HCT116 (cell line): ENCODE measurements at regions not wholly inside any gene's neighbourhood (a gene's known extent, or its start where the extent isn't known, plus 50 kb on each side); places are given as distances from the start of the nearest gene placed in this dataset.

Experiments used
- ATAC-seq: fragments of 200-7000 bp; cut with Tn5 transposase; 2 replicates; pipeline ENCODE4 v1.9.1; 2020; ENCODE audit warnings: mild to moderate bottlenecking, moderate library complexity
- BruUV-seq: library from RNA; stranded (reverse); fragments of 400-500 nt; replicated peaks from 2 replicates; lab custom pipeline; 2021; lab: Mats Ljungman, UMichigan
- CTCF ChIA-PET: fragments of 300-600 bp; sonication (Branson Sonifier 250); formaldehyde crosslinking; loops from one replicate; lab custom pipeline; 2021; ENCODE audit warnings: antibody characterized with exemption; lab: Charles Lee
- POLR2A ChIA-PET: fragments of 300-600, 350-600 bp; sonication (Branson Sonifier 250); formaldehyde crosslinking; loops from one replicate; lab custom pipeline; 2021; ENCODE audit warnings: antibody characterized with exemption; lab: Charles Lee
- RAD21 ChIA-PET, 2 experiments: fragments of 300-600 bp; sonication (Branson Sonifier 250); formaldehyde crosslinking; loops; one replicate each; lab custom pipeline; 2023; ENCODE audit warnings: low total read pairs in 2 of 2; ENCODE audit not compliant: uncharacterized antibody in 2 of 2, unreplicated experiment in 2 of 2, low non-redundant PET in 1 of 2; lab: Charles Lee
- DNase-seq: peaks from one replicate; pipeline ENCODE4 v3.0.0-alpha.2; 2010; ENCODE audit warnings: low read depth, low spot score
- H2AFZ ChIP-seq: fragments of 200-600 bp; shearing (Covaris generic), sonication (generic); 2 replicates; pipeline ENCODE4 v1.6.1; 2017; ENCODE audit warnings: low read depth, mixed run types, mixed read lengths, antibody characterized with exemption, low read length; ENCODE audit not compliant: poor library complexity, severe bottlenecking
- H3K27ac ChIP-seq: 2 replicates; pipeline ENCODE4 v1.5.1; 2012; ENCODE audit warnings: low read depth, low read length
- H3K27me3 ChIP-seq: fragments of 200-600 bp; sonication (generic); 2 replicates; pipeline ENCODE4 v1.6.1; 2016; ENCODE audit warnings: mixed run types, low read length, mixed read lengths; ENCODE audit not compliant: insufficient read depth
- H3K36me3 ChIP-seq, 2 experiments: fragments of 200-500 bp in 1 of 2; fragments of 200-600 bp in 1 of 2; sonication (Bioruptor generic) in 1 of 2; sonication (generic) in 1 of 2; 2 replicates each; pipeline versions ENCODE4 v1.5.1 to v1.6.1; 2014 to 2016; ENCODE audit warnings: low read length in 2 of 2, inconsistent platforms in 1 of 2, mixed read lengths in 1 of 2, mixed run types in 1 of 2; ENCODE audit not compliant: insufficient read depth in 2 of 2, control insufficient read depth in 1 of 2
- H3K4me1 ChIP-seq, 2 experiments: fragments of 200-600 bp in 1 of 2; sonication (generic) in 1 of 2; 2 replicates each; pipeline versions ENCODE4 v1.5.1 to v1.6.1; 2012 to 2017; ENCODE audit warnings: low read length in 2 of 2, inconsistent platforms in 1 of 2, mild to moderate bottlenecking in 1 of 2, mixed read lengths in 1 of 2, mixed run types in 1 of 2, moderate library complexity in 1 of 2; ENCODE audit not compliant: insufficient read depth in 2 of 2, control insufficient read depth in 1 of 2
- H3K4me2 ChIP-seq: fragments of 200-600 bp; sonication (generic); 2 replicates; pipeline ENCODE4 v1.6.1; 2017; ENCODE audit warnings: mixed run types, low read length, mixed read lengths
- H3K4me3 ChIP-seq, 2 experiments: fragments of 200-600 bp in 1 of 2; sonication (generic) in 1 of 2; replicated peaks in 1 of 2; 2 replicates each; pipeline ENCODE4 v1.5.1; 2011 to 2016; ENCODE audit warnings: low read length in 2 of 2, control low read depth in 1 of 2, low read depth in 1 of 2, mild to moderate bottlenecking in 1 of 2, mixed read lengths in 1 of 2, mixed run types in 1 of 2
- H3K79me2 ChIP-seq: fragments of 200-600 bp; sonication (generic); 2 replicates; pipeline ENCODE4 v1.6.1; 2017; ENCODE audit warnings: mild to moderate bottlenecking, mixed run types, low read length, moderate library complexity, mixed read lengths; ENCODE audit not compliant: insufficient read depth
- H3K9ac ChIP-seq: fragments of 200-600 bp; sonication (generic); 2 replicates; pipeline ENCODE4 v1.6.1; 2016; ENCODE audit warnings: low read length, mixed read lengths
- H3K9me2 ChIP-seq: fragments of 200-600 bp; sonication (generic), shearing (Covaris generic); 2 replicates; pipeline ENCODE4 v1.6.1; 2017; ENCODE audit warnings: mixed run types, mild to moderate bottlenecking, moderate library complexity; ENCODE audit not compliant: insufficient read depth
- H3K9me3 ChIP-seq, 2 experiments: fragments of 200-500 bp in 1 of 2; fragments of 200-600 bp in 1 of 2; sonication (Bioruptor generic) in 1 of 2; sonication (generic) in 1 of 2; 2 replicates each; pipeline ENCODE4 v1.6.1; 2014 to 2017; ENCODE audit warnings: low read length in 2 of 2, mixed read lengths in 2 of 2, inconsistent platforms in 1 of 2, low read depth in 1 of 2, mild to moderate bottlenecking in 1 of 2, mixed run types in 1 of 2, moderate library complexity in 1 of 2; ENCODE audit not compliant: control insufficient read depth in 1 of 2, insufficient read depth in 1 of 2
- H4K20me1 ChIP-seq: fragments of 200-600 bp; sonication (generic), shearing (Covaris generic); 2 replicates; pipeline ENCODE4 v1.6.1; 2017; ENCODE audit warnings: mixed run types, mild to moderate bottlenecking, moderate library complexity; ENCODE audit not compliant: insufficient read depth
- CTCF ChIP-seq, 3 experiments: fragments of 200-600 bp in 1 of 3; sonication (generic) in 1 of 3; IDR thresholded peaks in 2 of 3; conservative IDR thresholded peaks in 1 of 3; 2 replicates each; pipeline ENCODE4 v1.5.1; 2012 to 2017; ENCODE audit warnings: low read depth in 2 of 3, low read length in 2 of 3, antibody characterized with exemption in 1 of 3, borderline replicate concordance in 1 of 3, control low read depth in 1 of 3, mild to moderate bottlenecking in 1 of 3, mixed read lengths in 1 of 3, mixed run types in 1 of 3, moderate library complexity in 1 of 3; ENCODE audit not compliant: insufficient read depth in 1 of 3
- EGR1 ChIP-seq: IDR thresholded peaks from 2 replicates; pipeline ENCODE4 v1.6.1; 2012; ENCODE audit warnings: low read depth
- EZH2phosphoT487 ChIP-seq: fragments of 200-600 bp; IDR thresholded peaks from 2 replicates; pipeline ENCODE4 v1.6.1; 2018; ENCODE audit warnings: antibody characterized with exemption, borderline replicate concordance
- FOSL1 ChIP-seq: IDR thresholded peaks from 2 replicates; pipeline ENCODE4 v1.6.1; 2012; ENCODE audit warnings: low read depth
- JUND ChIP-seq: IDR thresholded peaks from 2 replicates; pipeline ENCODE4 v1.6.1; 2012
- POLR2AphosphoS5 ChIP-seq: IDR thresholded peaks from 2 replicates; pipeline ENCODE4 v1.6.1; 2011; ENCODE audit warnings: mild to moderate bottlenecking, low read depth, low read length, moderate library complexity
- RAD21 ChIP-seq: IDR thresholded peaks from 2 replicates; pipeline ENCODE4 v1.6.1; 2012; ENCODE audit warnings: low read depth, mild to moderate bottlenecking
- REST ChIP-seq: IDR thresholded peaks from 2 replicates; pipeline ENCODE4 v1.6.1; 2012; ENCODE audit warnings: low read depth
- TCF7L2 ChIP-seq: IDR thresholded peaks from 2 replicates; pipeline ENCODE4 v1.7.0; 2011; ENCODE audit warnings: borderline replicate concordance, inconsistent platforms; ENCODE audit not compliant: insufficient read depth, insufficient read length; ENCODE audit errors: extremely low read depth
- YY1 ChIP-seq: IDR thresholded peaks from 2 replicates; pipeline ENCODE4 v1.6.1; 2011; ENCODE audit warnings: low read length, low read depth, moderate library complexity, mild to moderate bottlenecking; ENCODE audit not compliant: insufficient replicate concordance; ENCODE audit errors: extremely low read depth
- ZBTB33 ChIP-seq: IDR thresholded peaks from 2 replicates; pipeline ENCODE4 v1.6.1; 2011; ENCODE audit warnings: mild to moderate bottlenecking, low read length, moderate library complexity; ENCODE audit not compliant: insufficient replicate concordance; ENCODE audit errors: extremely low read depth
- ZFX ChIP-seq: fragments of 450-650 bp; IDR thresholded peaks from 2 replicates; pipeline ENCODE4 v1.6.1; 2017
- ZNF274 ChIP-seq: fragments of 200-500 bp; sonication (Bioruptor generic); IDR thresholded peaks from 2 replicates; pipeline ENCODE4 v1.6.1; 2014; ENCODE audit warnings: mild to moderate bottlenecking, low read depth, low read length, inconsistent platforms
- intact Hi-C: fragments of 100-400 bp; cut with micrococcal nuclease; formaldehyde crosslinking; loops from 2 replicates; pipeline ENCODE4 v1.10.0; 2022

- BruUV-seq: no TSS peak
- ChIA-PET CTCF (no interaction called here), RAD21 (no interaction called here)
- Histone ChIP-seq H4K20me1 (no peaks in the 10 kb centered on the region), H3K9me2 (no peaks in the 10 kb centered on the region), H3K27me3 (no peaks in the 10 kb centered on the region), H3K79me2 (no peaks in the 10 kb centered on the region), H3K4me2 (no peak overlapping the region)
- TF ChIP-seq FOSL1: no peak
- no peak for TF ChIP-seq POLR2AphosphoS5
- TF ChIP-seq RAD21: no peak
- no peak for TF ChIP-seq EZH2phosphoT487
- no peak for TF ChIP-seq TCF7L2
- TF ChIP-seq CTCF (IDR thresholded peaks at IDR 0.05 in 2 of 3, conservative IDR thresholded peaks at IDR 0.05 in 1 of 3; ENCODE audit: borderline replicate concordance in 1 of 3, insufficient read depth in 1 of 3, low read depth in 2 of 3, low read length in 2 of 3): no peak
- TF ChIP-seq JUND: no peak
- no peak for TF ChIP-seq REST
- no peak for TF ChIP-seq ZFX
- TF ChIP-seq ZBTB33: no peak
- TF ChIP-seq ZNF274: no peak
- no peak for TF ChIP-seq YY1
- TF ChIP-seq EGR1: no peak
- TF ChIP-seq, all 23 proteins: peak for 0
- DNase-seq: no peak
- POLR2A ChIA-PET: no interaction called here
- no peak overlapping the region for H3K27ac ChIP-seq
- H3K4me3 ChIP-seq: no peak overlapping the region
- peaks cover 10% of the 10 kb centered on the region in 2 experiments; a peak in 2 of 4 replicates for H3K9me3 ChIP-seq
- no peak overlapping the region for H2AFZ ChIP-seq
- ATAC-seq: no peak
- H3K4me1 ChIP-seq: no peaks in the 10 kb centered on the region
- H3K36me3 ChIP-seq: no peaks in the 10 kb centered on the region
- intact Hi-C loops: no loop called here
- H3K9ac ChIP-seq: no peak overlapping the region
Observed at GRCh38 chr21:28124541-28124940, 868.1 kb downstream of the LTN1 start.
